ENCODE measurements at regions not wholly inside any gene's neighbourhood (a gene's known extent, or its start where the extent isn't known, plus 50 kb on each side); places are given as distances from the start of the nearest gene placed in this dataset.

DNA sequence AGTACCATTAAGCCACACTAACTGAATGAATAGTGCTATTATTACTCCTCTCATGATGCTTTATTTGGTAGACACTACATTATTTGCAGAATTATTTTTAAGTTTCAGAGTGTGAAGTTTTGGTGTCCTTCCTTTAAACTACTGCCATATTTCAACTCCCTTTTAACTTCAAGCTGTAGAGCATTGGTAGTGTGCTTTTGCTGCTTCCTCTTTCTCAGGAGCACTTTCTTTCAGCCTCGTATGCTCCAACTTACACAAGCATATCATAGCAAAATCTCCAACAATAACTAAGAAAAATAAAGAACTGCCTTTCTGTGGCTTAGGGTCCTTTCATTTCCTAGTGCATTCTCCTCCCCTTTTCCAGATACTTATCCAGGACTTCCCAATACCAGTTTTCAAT is 476.4 kb upstream of the AGTR1 start:
- TF ChIP-seq, protein P1, sequence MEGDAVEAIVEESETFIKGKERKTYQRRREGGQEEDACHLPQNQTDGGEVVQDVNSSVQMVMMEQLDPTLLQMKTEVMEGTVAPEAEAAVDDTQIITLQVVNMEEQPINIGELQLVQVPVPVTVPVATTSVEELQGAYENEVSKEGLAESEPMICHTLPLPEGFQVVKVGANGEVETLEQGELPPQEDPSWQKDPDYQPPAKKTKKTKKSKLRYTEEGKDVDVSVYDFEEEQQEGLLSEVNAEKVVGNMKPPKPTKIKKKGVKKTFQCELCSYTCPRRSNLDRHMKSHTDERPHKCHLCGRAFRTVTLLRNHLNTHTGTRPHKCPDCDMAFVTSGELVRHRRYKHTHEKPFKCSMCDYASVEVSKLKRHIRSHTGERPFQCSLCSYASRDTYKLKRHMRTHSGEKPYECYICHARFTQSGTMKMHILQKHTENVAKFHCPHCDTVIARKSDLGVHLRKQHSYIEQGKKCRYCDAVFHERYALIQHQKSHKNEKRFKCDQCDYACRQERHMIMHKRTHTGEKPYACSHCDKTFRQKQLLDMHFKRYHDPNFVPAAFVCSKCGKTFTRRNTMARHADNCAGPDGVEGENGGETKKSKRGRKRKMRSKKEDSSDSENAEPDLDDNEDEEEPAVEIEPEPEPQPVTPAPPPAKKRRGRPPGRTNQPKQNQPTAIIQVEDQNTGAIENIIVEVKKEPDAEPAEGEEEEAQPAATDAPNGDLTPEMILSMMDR (optimal IDR thresholded peaks at IDR 0.05 in 1 of 3, IDR thresholded peaks at IDR 0.05 in 1 of 3, conservative IDR thresholded peaks at IDR 0.05 in 1 of 3; ENCODE audit: extremely low read depth in 1 of 3, insufficient read depth in 2 of 3, low read length in 3 of 3), result no peak
- TF ChIP-seq EZH2 (IDR thresholded peaks at IDR 0.05; ENCODE audit: low read length), result no peak

Data from keratinocyte (primary cell).